K562 (cell line): ENCODE measurements at regions not wholly inside any gene's neighbourhood (a gene's known extent, or its start where the extent isn't known, plus 50 kb on each side); places are given as distances from the start of the nearest gene placed in this dataset.

Source experiments
- ATAC-seq: fragments of 200-7000 bp; cut with Tn5 transposase; 3 replicates; pipeline ENCODE4 v1.9.1; 2020; ENCODE audit warnings: moderate library complexity
- BruUV-seq: library from RNA; stranded (reverse); fragments of 400-500 nt; replicated peaks from 2 replicates; lab custom pipeline; 2021; lab: Mats Ljungman, UMichigan
- CTCF ChIA-PET: fragments of 300-600 bp; formaldehyde crosslinking; extraction: SDS; loops from one replicate; lab custom pipeline; 2021; ENCODE audit warnings: low intra/inter-chr PET ratio; lab: Yijun Ruan, JAX
- POLR2A ChIA-PET: fragments of 300-600, 350-650 bp; sonication (Branson Sonifier 250); formaldehyde crosslinking; extraction: SDS; loops from one replicate; lab custom pipeline; 2021; ENCODE audit warnings: antibody characterized with exemption, inconsistent platforms; lab: Yijun Ruan, JAX
- DNase-seq, 4 experiments: peaks; one replicate each; pipeline versions ENCODE4 v3.0.0 to v3.0.0-alpha.2; 2011 to 2018; ENCODE audit warnings: low spot score in 3 of 4, mixed read lengths in 3 of 4; ENCODE audit errors: extremely low read depth in 1 of 4
- FAIRE-seq: peaks from 2 replicates; lab custom pipeline; 2011; peaks lifted over from hg19 to GRCh38; lab: Jason Lieb, UNC
- H2AFZ ChIP-seq: 2 replicates; pipeline ENCODE4 v1.6.0; 2011; ENCODE audit warnings: low read depth, low read length, control low read depth, inconsistent platforms
- H3K27ac ChIP-seq: fragments of 200-600 bp; 3 replicates; pipeline ENCODE4 v1.8.0; 2011; ENCODE audit warnings: low read depth, mild to moderate bottlenecking, control low read depth, inconsistent platforms, low read length, moderate library complexity, mixed read lengths; ENCODE audit errors: extremely low read depth
- H3K27me3 ChIP-seq, 2 experiments: fragments of 300-600 bp in 1 of 2; 2 replicates in 1 of 2; 3 replicates in 1 of 2; pipeline versions ENCODE4 v1.6.0 to v1.8.0; 2011; ENCODE audit warnings: inconsistent platforms in 2 of 2, low read length in 2 of 2, mild to moderate bottlenecking in 1 of 2, mixed read lengths in 1 of 2, moderate library complexity in 1 of 2; ENCODE audit not compliant: control insufficient read depth in 2 of 2, insufficient read depth in 2 of 2
- H3K36me3 ChIP-seq: fragments of 300-600 bp; 3 replicates; pipeline ENCODE4 v1.8.0; 2011; ENCODE audit warnings: mild to moderate bottlenecking, low read length, inconsistent platforms; ENCODE audit not compliant: control insufficient read depth, insufficient read depth
- H3K4me1 ChIP-seq, 2 experiments: fragments of 200-600 bp in 1 of 2; replicated peaks in 1 of 2; 2 replicates in 1 of 2; 3 replicates in 1 of 2; pipeline versions ENCODE4 v1.5.1 to v1.8.0; 2011; ENCODE audit warnings: inconsistent platforms in 2 of 2, low read length in 2 of 2, mild to moderate bottlenecking in 1 of 2, mixed read lengths in 1 of 2, moderate library complexity in 1 of 2; ENCODE audit not compliant: control insufficient read depth in 2 of 2, insufficient read depth in 2 of 2
- H3K4me2 ChIP-seq: 2 replicates; pipeline ENCODE4 v1.6.1; 2011; ENCODE audit warnings: low read length, control low read depth, inconsistent platforms, mixed read lengths; ENCODE audit not compliant: insufficient read depth
- H3K4me3 ChIP-seq: fragments of 200-600 bp; sonication (generic), shearing (Covaris generic); 2 replicates; pipeline ENCODE4 v1.5.1; 2016; ENCODE audit warnings: control low read depth, inconsistent platforms
- H3K79me2 ChIP-seq: fragments of 200-600 bp; 3 replicates; pipeline ENCODE4 v1.8.0; 2011; ENCODE audit warnings: low read length, inconsistent platforms; ENCODE audit not compliant: control insufficient read depth, insufficient read depth
- H3K9ac ChIP-seq, 2 experiments: 2 replicates each; pipeline versions ENCODE4 v1.6.0 to v1.6.1; 2011; ENCODE audit warnings: low read depth in 2 of 2, low read length in 2 of 2, control low read depth in 1 of 2, inconsistent platforms in 1 of 2, mild to moderate bottlenecking in 1 of 2, mixed read lengths in 1 of 2; ENCODE audit not compliant: insufficient read depth in 1 of 2
- H3K9me1 ChIP-seq: one replicate; pipeline ENCODE4 v1.6.0; 2011; ENCODE audit warnings: inconsistent platforms, mild to moderate bottlenecking, low read length, moderate library complexity; ENCODE audit not compliant: control insufficient read depth, insufficient read depth
- H3K9me3 ChIP-seq: replicated peaks from 2 replicates; pipeline ENCODE4 v1.5.1; 2011; ENCODE audit warnings: low read depth, low read length, inconsistent platforms; ENCODE audit not compliant: control insufficient read depth, insufficient read depth
- H4K20me1 ChIP-seq: replicated peaks from 2 replicates; pipeline ENCODE4 v1.6.1; 2011; ENCODE audit warnings: low read length, inconsistent platforms, mixed read lengths; ENCODE audit not compliant: control insufficient read depth, insufficient read depth
- FOXP4 ChIP-seq: sonication (generic); formaldehyde crosslinking; IDR thresholded peaks from 2 replicates; pipeline ENCODE4 v1.8.0; 2022; ENCODE audit warnings: mild to moderate bottlenecking, missing genetic modification reagents, borderline replicate concordance
- KAT8 ChIP-seq: fragments of 450-650 bp; IDR thresholded peaks from 2 replicates; pipeline ENCODE4 v1.6.1; 2016; ENCODE audit warnings: low read depth, mild to moderate bottlenecking
- WGBS: fragments of 100-300 bp; shearing (Covaris generic); methylation state at CpG from one replicate; pipeline ENCODE4 v1.1.6; 2016; ENCODE audit warnings: low coverage, mixed read lengths; ENCODE audit not compliant: insufficient coverage; ENCODE audit errors: missing lambda C conversion rate; 5-methylcytosine and 5-hydroxymethylcytosine counted together
- in situ Hi-C: fragments of 300-500 bp; cut with MboI; formaldehyde crosslinking; loops from 4 replicates; pipeline ENCODE4 v1.15.0; 2018; ENCODE audit warnings: inconsistent platforms, mixed read lengths
- intact Hi-C: fragments of 100-400 bp; cut with micrococcal nuclease; formaldehyde crosslinking; loops from 2 replicates; pipeline ENCODE4 v1.14.2; 2022
- TF ChIP-seq, protein P1 (sequence below), 2 experiments: fragments of 450-650 bp; IDR thresholded peaks; 2 replicates each; pipeline ENCODE4 v1.6.1; 2016; ENCODE audit warnings: mild to moderate bottlenecking in 2 of 2, borderline replicate concordance in 1 of 2, low read depth in 1 of 2, moderate library complexity in 1 of 2

DNA sequence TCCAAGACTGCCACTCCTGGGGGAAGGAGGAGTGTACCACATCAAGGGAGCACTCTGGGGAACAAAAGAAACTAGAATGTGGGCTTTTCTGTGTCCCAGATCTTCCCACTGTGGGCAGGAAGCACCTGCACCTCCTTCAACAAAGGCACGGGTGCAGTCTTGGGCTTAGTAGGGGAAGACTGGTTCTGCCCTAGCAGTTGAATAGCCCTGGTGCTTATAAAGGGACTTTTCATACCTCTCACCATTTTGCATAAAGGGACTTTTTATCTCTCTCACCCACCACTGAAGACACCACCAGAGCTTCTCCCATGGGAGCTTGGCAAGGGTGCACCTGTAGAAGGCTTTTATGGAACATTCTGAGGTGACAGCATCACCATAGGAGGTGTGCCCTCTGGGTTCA lies 65.8 kb upstream of the MS4A8 start:
- ATAC-seq (no peak), FAIRE-seq (no peak)
- H3K27me3 ChIP-seq: no peaks in the 10 kb centered on the region
- in situ Hi-C loops: no loop called here
- WGBS: 11% methylated on average over 1 of the region's 1 CpG
- H3K4me2 ChIP-seq: no peak overlapping the region
- H3K4me1 ChIP-seq: no peaks in the 10 kb centered on the region
- H3K9me1 ChIP-seq: no peaks in the 10 kb centered on the region
- CTCF ChIA-PET: no interaction called here
- H4K20me1 ChIP-seq: no peaks in the 10 kb centered on the region
- H3K9ac ChIP-seq: no peak overlapping the region
- H3K9me3 ChIP-seq: no peaks in the 10 kb centered on the region
- no peak overlapping the region for H2AFZ ChIP-seq
- TF ChIP-seq, protein P1, sequence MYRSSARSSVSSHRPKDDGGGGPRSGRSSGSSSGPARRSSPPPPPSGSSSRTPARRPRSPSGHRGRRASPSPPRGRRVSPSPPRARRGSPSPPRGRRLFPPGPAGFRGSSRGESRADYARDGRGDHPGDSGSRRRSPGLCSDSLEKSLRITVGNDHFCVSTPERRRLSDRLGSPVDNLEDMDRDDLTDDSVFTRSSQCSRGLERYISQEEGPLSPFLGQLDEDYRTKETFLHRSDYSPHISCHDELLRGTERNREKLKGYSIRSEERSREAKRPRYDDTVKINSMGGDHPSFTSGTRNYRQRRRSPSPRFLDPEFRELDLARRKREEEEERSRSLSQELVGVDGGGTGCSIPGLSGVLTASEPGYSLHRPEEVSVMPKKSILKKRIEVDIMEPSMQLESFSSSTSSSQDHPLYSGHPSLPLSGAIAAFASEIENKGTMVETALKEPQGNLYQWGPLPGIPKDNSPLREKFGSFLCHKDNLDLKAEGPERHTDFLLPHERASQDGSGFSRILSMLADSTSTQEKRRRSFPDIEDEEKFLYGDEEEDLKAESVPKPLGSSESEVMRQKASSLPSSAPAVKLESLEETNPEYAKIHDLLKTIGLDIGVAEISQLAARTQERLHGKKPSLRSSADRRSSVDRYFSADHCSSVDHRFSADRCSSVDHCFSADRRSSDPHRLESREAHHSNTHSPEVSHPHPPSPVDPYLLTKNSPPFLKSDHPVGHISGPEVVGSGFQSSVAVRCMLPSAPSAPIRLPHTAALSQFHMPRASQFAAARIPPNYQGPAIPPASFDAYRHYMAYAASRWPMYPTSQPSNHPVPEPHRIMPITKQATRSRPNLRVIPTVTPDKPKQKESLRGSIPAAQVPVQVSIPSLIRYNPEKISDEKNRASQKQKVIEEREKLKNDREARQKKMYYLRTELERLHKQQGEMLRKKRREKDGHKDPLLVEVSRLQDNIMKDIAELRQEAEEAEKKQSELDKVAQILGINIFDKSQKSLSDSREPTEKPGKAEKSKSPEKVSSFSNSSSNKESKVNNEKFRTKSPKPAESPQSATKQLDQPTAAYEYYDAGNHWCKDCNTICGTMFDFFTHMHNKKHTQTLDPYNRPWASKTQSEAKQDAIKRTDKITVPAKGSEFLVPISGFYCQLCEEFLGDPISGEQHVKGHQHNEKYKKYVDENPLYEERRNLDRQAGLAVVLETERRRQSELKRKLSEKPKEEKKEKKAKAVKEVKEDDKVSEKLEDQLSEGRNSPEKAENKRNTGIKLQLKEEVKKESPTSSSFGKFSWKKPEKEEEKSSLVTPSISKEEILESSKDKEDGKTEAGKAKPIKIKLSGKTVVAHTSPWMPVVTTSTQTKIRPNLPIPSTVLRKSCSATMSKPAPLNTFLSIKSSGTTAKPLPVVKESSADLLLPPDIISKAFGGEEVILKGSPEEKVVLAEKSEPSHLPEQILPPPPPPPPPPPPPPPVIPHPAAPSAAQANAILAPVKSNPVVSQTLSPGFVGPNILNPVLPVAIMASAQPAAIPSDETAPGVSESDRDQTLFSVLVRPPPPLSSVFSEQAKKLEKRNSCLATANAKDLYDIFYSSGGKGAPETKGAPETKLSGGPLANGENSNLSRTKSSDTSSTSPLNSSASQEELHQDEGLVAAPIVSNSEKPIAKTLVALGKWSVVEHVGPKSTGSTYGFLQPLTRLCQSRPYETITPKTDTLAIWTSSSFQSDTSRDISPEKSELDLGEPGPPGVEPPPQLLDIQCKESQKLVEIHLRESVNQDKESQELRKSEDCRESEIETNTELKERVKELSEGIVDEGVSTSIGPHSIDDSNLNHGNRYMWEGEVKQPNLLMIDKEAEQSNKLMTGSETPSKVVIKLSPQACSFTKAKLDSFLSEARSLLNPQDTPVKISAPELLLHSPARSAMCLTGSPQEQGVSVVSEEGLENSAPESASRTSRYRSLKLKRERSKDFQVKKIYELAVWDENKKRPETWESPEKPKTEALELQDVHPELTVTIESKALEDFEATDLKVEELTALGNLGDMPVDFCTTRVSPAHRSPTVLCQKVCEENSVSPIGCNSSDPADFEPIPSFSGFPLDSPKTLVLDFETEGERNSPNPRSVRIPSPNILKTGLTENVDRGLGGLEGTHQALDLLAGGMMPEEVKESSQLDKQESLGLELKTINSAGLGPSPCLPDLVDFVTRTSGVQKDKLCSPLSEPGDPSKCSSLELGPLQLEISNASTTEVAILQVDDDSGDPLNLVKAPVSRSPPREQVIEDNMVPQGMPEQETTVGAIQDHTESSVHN (IDR thresholded peaks at IDR 0.05; ENCODE audit: borderline replicate concordance in 1 of 2, low read depth in 1 of 2): no peak
- TF ChIP-seq KAT8: no peak
- no peak for TF ChIP-seq FOXP4 (CRISPR knock-in tag)
- TF ChIP-seq, all 486 proteins: peak for 0
- POLR2A ChIA-PET: no interaction called here
- DNase-seq: no peak
- no peak overlapping the region for H3K4me3 ChIP-seq
- no peaks in the 10 kb centered on the region for H3K36me3 ChIP-seq
- intact Hi-C loops: no loop called here
- no peaks in the 10 kb centered on the region for H3K79me2 ChIP-seq
- H3K27ac ChIP-seq: no peak overlapping the region
- no TSS peak for BruUV-seq
